Muscle layer of duodenum (tissue), 2 donors: ENCODE measurements at regions not wholly inside any gene's neighbourhood (a gene's known extent, or its start where the extent isn't known, plus 50 kb on each side); places are given as distances from the start of the nearest gene placed in this dataset.

Experiments used
- H3K27ac ChIP-seq: one replicate; pipeline ENCODE4 v1.7.0; 2013; ENCODE audit warnings: mild to moderate bottlenecking, low read length
- H3K27me3 ChIP-seq: one replicate; pipeline ENCODE4 v1.7.0; 2013; ENCODE audit warnings: low read depth, mild to moderate bottlenecking, control low read depth, low read length
- H3K36me3 ChIP-seq, 2 donors: one replicate each; pipeline ENCODE4 v1.7.0; 2013; ENCODE audit warnings: low read length in 2 of 2, control low read depth in 1 of 2, mild to moderate bottlenecking in 1 of 2; ENCODE audit not compliant: insufficient read depth in 2 of 2, control insufficient read depth in 1 of 2
- H3K4me1 ChIP-seq, 2 donors: one replicate each; pipeline ENCODE4 v1.7.0; 2013; ENCODE audit warnings: low read length in 2 of 2, mild to moderate bottlenecking in 2 of 2, control low read depth in 1 of 2, moderate library complexity in 1 of 2; ENCODE audit not compliant: insufficient read depth in 2 of 2, control insufficient read depth in 1 of 2
- H3K4me3 ChIP-seq, 2 donors: one replicate each; pipeline ENCODE4 v1.7.0; 2013; ENCODE audit warnings: low read length in 2 of 2, low read depth in 1 of 2, mild to moderate bottlenecking in 1 of 2
- H3K9me3 ChIP-seq, 2 donors: one replicate each; pipeline ENCODE4 v1.7.0; 2013; ENCODE audit warnings: low read length in 2 of 2, control low read depth in 1 of 2, mild to moderate bottlenecking in 1 of 2; ENCODE audit not compliant: control insufficient read depth in 1 of 2
- donor health status: healthy.

DNA sequence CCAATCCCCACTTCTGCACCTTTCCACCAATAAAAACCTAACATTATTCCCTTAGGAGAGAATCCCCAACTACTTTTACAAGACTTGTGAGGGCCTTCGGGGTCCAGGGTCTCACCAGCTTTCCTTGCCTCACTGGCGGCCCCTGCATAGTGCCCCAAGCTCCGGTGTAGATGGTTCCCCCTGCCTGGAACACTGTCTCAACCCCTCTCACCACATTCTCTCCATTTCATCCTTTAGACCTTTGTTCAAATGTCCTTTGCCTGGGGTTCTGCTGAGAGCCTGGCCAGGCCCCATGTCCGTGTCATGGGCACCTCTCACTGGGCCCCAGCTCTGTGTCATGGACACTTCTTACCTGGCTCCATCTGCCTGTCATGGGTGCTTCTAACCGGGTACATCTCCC lies 64.5 kb upstream of the SORCS3 start:
- H3K27me3 ChIP-seq: no peaks in the 10 kb centered on the region

DNA sequence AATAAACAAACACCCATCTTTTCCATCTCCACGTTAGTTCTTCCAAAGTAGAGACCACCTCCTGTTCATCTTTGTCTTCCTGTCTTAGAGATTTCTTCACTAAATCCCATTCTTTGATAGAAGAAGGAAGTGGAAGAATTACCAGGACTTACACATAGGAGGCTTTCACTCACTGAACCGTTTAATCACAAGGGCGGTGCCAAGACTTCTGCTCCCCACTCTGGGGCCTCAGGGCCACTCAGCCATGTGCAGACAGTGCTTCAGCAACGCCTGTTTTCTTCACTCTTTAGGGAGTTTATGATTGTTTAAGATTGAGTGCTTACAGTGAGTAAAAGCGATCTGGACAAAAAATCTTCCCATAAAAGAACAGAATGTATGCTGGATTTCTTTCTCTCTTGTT lies 63.9 kb upstream of the SORCS3 start:
- Histone ChIP-seq H3K4me3 (no peak overlapping the region), H3K9me3 (peaks cover 0 to 2% of the 10 kb centered on the region in 2 donors), H3K27me3 (no peaks in the 10 kb centered on the region), H3K27ac (no peak overlapping the region), H3K4me1 (no peaks in the 10 kb centered on the region), H3K36me3 (no peaks in the 10 kb centered on the region)

More for the DNA sequence above, 64.5 kb upstream of the SORCS3 start:
- peaks cover 4 to 5% of the 10 kb centered on the region in 2 donors for H3K9me3 ChIP-seq
- no peaks in the 10 kb centered on the region for H3K36me3 ChIP-seq
- H3K27ac ChIP-seq: no peak overlapping the region
- no peak overlapping the region for H3K4me3 ChIP-seq
- no peaks in the 10 kb centered on the region for H3K4me1 ChIP-seq

DNA sequence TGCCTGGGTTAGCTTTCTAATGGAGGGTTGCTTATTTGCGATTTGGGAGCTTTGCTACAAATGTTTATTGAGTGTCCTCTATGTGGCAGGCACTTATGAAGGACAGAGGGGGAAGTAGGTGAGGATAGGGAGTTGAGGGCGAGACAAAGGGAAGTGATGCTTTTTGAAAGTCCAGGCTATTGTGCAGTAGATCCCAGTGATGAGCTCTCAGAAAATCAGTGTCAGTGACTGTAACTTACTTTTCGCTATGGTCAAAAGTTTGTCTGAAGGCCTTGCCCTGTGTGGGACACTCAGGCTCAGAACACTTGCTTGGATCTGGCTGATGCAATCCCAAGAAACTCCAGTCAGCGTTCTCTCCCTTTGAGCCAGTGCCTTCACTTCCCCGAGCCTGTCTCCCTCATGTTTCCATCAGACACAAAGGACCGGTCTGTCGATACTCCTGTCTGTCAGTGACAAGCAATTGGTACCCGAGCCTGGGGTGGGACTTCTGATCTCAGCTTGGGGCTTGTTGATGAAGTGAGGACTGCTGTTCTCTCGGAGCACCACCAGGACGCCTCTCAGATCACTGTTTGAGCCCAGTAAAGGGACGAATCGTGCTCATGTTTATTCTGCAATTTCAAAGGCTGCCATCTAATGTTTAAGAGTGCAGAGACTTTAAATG lies 63.1 kb upstream of the SORCS3 start:
- Histone ChIP-seq H3K27me3 (no peaks in the 10 kb centered on the region), H3K4me1 (no peaks in the 10 kb centered on the region), H3K27ac (no peak overlapping the region), H3K4me3 (no peak overlapping the region), H3K9me3 (no peaks in the 10 kb centered on the region), H3K36me3 (no peaks in the 10 kb centered on the region)

DNA sequence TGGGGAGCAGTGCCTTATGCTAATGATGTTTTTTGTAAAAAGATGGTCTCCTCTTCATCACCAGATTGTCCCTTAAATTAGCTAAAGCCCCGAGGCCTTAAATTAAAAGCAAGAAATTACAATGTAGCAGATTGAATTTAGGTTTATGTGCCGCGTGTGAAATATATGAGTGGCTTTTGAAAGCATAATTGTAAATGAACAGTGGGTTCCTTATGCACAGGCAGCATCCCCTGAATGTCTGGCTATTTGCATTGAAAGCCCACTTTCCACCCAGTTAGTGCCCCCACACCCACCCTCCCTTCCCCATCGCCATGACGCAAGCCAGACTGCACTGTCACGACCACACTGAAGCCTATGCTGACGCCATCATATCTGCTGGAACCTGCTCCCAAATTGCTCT lies 62.4 kb upstream of the SORCS3 start:
- no peak overlapping the region for H3K4me3 ChIP-seq
- H3K27ac ChIP-seq: no peak overlapping the region
- no peaks in the 10 kb centered on the region for H3K27me3 ChIP-seq
- no peaks in the 10 kb centered on the region for H3K4me1 ChIP-seq
- H3K36me3 ChIP-seq: no peaks in the 10 kb centered on the region
- H3K9me3 ChIP-seq: no peaks in the 10 kb centered on the region

DNA sequence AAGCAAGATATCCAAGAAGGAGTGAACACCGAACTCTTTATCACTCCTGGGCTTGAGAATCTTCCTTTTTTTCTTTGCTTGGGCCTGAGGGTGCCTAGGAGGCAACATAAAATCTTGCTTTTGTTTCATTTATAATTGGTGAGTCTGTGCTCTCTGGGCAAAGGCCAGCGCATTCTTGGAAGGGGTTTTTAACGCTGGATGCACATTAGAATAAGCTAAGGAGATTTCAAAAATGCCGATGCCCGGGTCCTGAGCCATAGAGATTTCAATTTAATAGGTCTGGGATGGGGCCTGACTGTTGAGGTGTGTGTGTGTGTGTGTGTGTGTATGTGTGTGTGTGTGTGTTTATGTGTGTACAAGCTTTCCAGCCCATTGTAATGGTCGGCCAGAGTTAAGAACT lies 62.0 kb upstream of the SORCS3 start:
- Histone ChIP-seq H3K4me1 (no peaks in the 10 kb centered on the region), H3K27me3 (no peaks in the 10 kb centered on the region), H3K36me3 (no peaks in the 10 kb centered on the region), H3K27ac (no peak overlapping the region), H3K4me3 (no peak overlapping the region), H3K9me3 (no peaks in the 10 kb centered on the region)

DNA sequence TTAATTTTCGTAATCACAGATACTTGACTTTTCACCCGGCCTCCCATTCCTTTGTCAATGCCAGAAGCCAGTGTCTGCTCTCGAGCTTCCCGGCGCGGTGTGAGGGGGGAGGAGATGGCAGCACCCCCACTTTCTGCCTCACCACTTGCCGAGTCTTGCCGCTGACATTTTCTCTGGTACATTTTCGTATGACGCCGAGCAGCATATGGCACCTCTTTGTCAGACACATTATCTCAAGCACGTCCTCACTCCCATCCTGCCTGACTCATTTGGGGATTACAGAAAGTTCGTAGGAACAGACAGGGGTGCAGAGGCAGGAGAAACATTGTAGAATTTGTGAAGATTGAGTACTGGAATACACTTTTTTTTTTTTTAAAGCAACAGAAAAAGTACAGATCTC lies 60.8 kb upstream of the SORCS3 start:
- Histone ChIP-seq H3K27me3 (no peaks in the 10 kb centered on the region), H3K36me3 (no peaks in the 10 kb centered on the region), H3K9me3 (no peaks in the 10 kb centered on the region), H3K27ac (no peak overlapping the region), H3K4me3 (peak overlapping the region in 1 of 2 donors; percentile 20), H3K4me1 (no peaks in the 10 kb centered on the region)

DNA sequence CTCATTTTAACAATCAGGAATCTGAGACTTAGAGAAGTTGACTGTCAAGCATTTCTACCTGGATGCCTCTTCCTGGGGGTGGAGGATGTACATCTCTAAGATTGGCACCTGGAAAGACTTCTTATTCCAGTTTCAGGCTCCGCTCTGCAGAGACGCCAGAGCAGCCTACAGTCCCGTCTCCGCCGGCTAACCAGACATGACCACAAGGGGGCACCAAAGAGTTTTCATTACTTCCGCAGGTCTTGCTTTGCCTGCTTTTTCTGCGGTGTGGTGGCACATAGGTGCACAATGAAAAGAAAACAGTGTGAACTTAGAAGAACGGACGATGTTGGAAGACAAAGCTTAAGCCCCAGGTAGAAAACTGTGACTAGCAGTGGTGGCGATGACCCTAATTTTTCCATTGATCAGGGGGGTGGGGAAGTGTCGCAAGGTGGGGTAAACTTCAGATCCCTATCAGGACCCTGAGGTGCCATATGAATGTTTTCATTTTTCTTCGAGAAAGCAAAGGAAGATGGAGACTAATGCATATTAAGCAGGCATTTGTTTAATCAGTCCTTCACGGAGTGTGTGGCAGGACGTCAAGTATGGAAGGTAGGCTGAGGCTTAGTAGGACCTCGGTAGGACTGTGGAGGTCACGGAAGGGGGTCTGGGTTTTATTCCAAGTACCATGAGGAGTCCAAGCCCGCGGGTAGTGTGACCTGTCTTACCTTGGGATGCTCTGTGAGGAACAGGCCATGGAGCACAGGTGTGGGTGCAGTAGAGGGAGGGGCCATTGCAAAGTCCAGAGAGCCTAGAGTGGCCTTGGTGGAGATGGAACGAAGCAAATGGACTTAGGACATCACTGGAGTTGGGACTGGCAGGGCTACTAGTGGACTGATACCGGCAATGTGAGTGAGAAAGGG lies 60.1 kb upstream of the SORCS3 start:
- Histone ChIP-seq H3K4me3 (peak overlapping the region in 1 of 2 donors; percentile 20), H3K36me3 (no peaks in the 10 kb centered on the region), H3K4me1 (no peaks in the 10 kb centered on the region), H3K27me3 (no peaks in the 10 kb centered on the region), H3K9me3 (no peaks in the 10 kb centered on the region), H3K27ac (no peak overlapping the region)

DNA sequence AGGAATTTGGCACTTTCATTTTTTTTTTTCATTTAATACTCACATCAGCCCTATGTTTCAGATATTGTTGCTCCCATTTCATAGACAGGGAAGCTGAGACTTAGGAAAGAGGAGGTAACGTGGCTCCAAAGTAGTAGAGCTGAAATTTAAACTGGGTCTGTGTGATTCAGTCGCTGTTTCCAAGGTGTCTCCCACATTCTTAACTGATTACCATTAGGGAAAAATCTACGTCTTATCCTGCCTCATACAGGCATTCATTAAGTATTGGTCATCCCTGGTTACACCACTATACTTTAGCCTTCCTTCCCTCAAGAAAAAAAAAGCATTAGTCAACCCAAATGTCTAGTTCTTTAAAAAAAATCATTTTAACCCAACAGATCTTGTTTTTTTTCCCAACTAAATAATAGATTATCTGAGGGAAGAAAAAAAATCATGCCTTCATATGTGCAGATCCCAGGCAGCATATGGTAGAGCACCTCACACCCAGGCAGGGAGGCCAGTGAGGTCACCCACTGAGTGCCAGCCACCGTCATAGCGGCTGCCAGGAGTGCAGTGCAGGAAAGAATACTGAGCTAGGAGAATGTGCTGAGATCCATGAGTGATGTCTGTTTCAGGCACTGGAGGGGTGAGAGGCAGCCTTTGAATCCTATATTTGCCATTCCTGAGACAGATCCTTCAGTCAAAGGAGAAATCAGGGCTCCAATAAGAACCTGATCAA lies 59.0 kb upstream of the SORCS3 start:
- no peaks in the 10 kb centered on the region for H3K27me3 ChIP-seq

DNA sequence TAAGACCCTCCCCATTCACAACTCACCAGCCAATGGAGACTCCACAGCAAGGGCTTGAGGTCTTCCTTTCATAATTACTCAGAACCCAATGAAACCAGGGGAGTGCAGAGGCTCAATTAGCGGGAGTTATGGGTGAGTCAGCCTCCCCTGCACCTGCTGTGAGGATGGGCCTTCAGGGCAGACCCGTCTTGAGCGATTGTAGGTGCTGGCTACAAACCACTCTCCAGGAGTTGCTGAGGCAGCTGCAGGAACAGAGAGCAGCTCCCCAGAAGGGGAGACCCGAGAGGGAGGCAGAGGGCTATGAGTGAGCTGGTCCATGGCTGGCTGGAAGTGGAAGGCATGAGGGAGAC lies 58.5 kb upstream of the SORCS3 start:
- Histone ChIP-seq H3K36me3 (no peaks in the 10 kb centered on the region), H3K4me1 (no peaks in the 10 kb centered on the region), H3K27ac (no peak overlapping the region), H3K27me3 (no peaks in the 10 kb centered on the region), H3K9me3 (no peaks in the 10 kb centered on the region), H3K4me3 (no peak overlapping the region)

More for the DNA sequence above, 59.0 kb upstream of the SORCS3 start:
- Histone ChIP-seq H3K9me3 (no peaks in the 10 kb centered on the region), H3K27ac (no peak overlapping the region), H3K4me3 (no peak overlapping the region), H3K4me1 (no peaks in the 10 kb centered on the region), H3K36me3 (no peaks in the 10 kb centered on the region)

DNA sequence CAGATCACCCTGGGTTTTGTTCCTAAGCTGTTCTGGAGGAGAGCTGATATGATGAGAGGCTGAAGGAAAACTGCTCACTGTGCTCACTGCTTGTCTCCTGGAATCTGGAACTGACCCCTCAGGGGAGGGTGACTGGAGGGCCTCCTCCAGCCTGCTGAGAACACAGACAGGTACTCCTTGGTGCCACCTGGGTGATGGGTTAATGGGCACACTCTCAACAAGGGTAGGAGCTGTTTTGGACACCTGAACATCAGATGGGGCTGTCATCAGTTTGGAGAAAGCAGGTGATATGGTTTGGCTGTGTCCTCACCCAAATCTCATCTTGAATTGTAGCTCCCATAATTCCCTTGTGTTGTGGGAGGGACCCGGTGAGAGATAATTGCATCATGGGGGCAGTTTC lies 58.1 kb upstream of the SORCS3 start:
- Histone ChIP-seq H3K9me3 (no peaks in the 10 kb centered on the region), H3K27me3 (no peaks in the 10 kb centered on the region), H3K4me1 (no peaks in the 10 kb centered on the region), H3K4me3 (no peak overlapping the region), H3K27ac (no peak overlapping the region), H3K36me3 (no peaks in the 10 kb centered on the region)

DNA sequence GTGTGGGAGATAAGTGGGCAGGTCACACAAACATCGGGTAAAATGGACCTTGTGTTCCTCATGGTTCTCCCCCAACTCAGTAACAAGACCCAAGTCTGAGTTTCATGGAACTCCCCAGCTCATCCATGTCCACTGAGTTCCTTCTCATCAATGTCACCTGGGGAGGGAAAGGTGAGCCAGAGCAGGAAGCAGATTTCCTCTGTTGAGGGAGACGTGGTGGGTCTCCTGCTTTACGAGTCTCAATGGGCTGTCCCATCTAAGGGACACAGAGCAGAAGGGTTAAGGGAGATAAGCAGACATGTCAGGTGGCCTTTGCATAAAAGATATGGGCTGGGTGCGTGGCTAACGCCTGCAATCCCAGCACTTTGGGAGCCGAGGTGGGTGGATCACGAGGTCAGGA lies 56.5 kb upstream of the SORCS3 start:
- H3K36me3 ChIP-seq: no peaks in the 10 kb centered on the region
- H3K4me3 ChIP-seq: no peak overlapping the region
- H3K9me3 ChIP-seq: no peaks in the 10 kb centered on the region
- H3K27me3 ChIP-seq: no peaks in the 10 kb centered on the region
- no peak overlapping the region for H3K27ac ChIP-seq
- no peaks in the 10 kb centered on the region for H3K4me1 ChIP-seq
